ENCODE measurements at regions not wholly inside any gene's neighbourhood (a gene's known extent, or its start where the extent isn't known, plus 50 kb on each side); places are given as distances from the start of the nearest gene placed in this dataset.

DNA sequence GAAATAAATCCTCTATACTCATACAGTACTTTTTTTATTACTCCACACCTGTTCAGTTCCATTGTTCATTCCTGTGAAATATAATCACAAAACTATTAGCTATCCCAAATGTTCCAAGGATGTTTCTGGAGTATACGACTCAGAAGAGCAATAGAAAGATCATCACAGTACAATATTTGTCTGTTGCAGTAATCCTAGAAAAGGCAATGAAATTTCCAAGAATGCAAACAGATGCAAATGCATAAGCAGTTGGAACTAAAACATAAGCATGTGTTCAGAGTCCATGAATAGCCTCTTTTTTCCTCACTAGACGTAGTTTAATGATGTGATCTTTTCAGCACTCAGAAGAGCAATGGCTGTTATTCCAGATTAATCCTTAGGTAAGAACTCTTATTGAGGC lies 55.2 kb downstream of the RTL3 start:
- no peak for DNase-seq (ENCODE audit: low read depth in 1 of 2, low spot score in 1 of 2)
- no peaks in the 10 kb centered on the region for H3K9me3 ChIP-seq (ENCODE audit: low read depth)
- TF ChIP-seq, protein P1, sequence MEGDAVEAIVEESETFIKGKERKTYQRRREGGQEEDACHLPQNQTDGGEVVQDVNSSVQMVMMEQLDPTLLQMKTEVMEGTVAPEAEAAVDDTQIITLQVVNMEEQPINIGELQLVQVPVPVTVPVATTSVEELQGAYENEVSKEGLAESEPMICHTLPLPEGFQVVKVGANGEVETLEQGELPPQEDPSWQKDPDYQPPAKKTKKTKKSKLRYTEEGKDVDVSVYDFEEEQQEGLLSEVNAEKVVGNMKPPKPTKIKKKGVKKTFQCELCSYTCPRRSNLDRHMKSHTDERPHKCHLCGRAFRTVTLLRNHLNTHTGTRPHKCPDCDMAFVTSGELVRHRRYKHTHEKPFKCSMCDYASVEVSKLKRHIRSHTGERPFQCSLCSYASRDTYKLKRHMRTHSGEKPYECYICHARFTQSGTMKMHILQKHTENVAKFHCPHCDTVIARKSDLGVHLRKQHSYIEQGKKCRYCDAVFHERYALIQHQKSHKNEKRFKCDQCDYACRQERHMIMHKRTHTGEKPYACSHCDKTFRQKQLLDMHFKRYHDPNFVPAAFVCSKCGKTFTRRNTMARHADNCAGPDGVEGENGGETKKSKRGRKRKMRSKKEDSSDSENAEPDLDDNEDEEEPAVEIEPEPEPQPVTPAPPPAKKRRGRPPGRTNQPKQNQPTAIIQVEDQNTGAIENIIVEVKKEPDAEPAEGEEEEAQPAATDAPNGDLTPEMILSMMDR (IDR thresholded peaks at IDR 0.05; ENCODE audit: low read depth, low read length) = no peak
- H3K4me1 ChIP-seq (ENCODE audit: low read depth) = no peaks in the 10 kb centered on the region
- H3K36me3 ChIP-seq = no peaks in the 10 kb centered on the region
- no peak overlapping the region for H3K4me3 ChIP-seq
- H3K27me3 ChIP-seq = no peaks in the 10 kb centered on the region
- no peak overlapping the region for H3K27ac ChIP-seq

DNA sequence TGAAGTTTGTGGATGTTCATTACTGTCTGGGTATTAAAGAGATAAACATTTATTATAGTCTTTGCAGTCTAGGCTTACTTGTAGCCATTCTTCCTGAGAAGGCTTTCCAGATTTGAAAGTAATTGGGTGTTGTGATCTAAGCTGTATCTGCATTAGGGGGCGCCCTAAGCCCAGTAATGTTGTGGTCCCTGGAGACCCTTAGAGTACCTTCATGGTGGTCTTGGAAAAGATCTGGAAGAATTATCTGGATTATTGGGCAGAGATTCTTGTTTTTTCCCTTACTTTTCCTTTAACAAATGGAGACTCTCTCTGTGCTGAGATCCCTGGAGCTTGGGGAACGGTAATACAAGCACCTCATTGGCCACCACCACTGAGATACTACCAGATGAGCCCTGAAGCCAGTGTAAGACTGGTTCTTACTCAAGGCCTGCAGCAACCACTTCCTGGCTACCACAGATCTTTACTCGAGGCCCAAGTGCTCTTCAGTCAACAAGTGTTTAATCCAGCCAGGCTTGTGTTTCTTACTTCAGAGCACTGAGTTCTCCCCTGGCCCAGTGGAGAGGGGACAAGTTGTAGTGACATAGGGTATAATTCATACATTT lies 63.1 kb downstream of the RTL3 start:
- no peaks in the 10 kb centered on the region for H3K4me1 ChIP-seq (ENCODE audit: low read depth)
- no peaks in the 10 kb centered on the region for H3K27me3 ChIP-seq
- no peaks in the 10 kb centered on the region for H3K9me3 ChIP-seq (ENCODE audit: low read depth)
- DNase-seq (ENCODE audit: low read depth in 1 of 2, low spot score in 1 of 2) = peak; percentile 9 to 44
- H3K36me3 ChIP-seq = no peaks in the 10 kb centered on the region
- no peak overlapping the region for H3K27ac ChIP-seq
- no peak overlapping the region for H3K4me3 ChIP-seq
- TF ChIP-seq, protein P1 (IDR thresholded peaks at IDR 0.05; ENCODE audit: low read depth, low read length) = peak; percentile 37

- DNase-seq (ENCODE audit: low read depth in 1 of 2, low spot score in 1 of 2) = no peak
Observed at GRCh38 chrX:78593701-78594100, 65.4 kb downstream of the RTL3 start.

DNA sequence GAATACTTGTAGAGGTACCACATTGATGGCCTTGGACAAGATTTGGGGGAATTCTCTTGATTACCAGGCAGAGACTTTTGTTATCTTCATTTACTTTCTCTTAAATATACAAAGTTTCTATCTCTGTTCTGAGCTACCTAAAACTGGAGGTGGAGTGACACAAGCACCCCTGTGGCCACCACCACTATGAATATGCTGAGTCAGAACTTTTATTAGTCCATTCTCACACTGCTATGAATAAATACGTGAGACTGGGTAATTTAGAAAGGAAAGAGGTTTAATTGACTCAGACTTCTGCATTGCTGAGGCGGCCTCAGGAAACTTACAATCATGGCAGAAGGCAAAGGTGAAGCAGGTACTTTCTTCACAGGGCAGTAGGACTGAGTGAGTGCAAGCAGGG lies 67.1 kb downstream of the RTL3 start:
- TF ChIP-seq, protein P1 (IDR thresholded peaks at IDR 0.05; ENCODE audit: low read depth, low read length) = no peak

More at GRCh38 chrX:78593701-78594100, 65.4 kb downstream of the RTL3 start:
- TF ChIP-seq, protein P1 (IDR thresholded peaks at IDR 0.05; ENCODE audit: low read depth, low read length) = no peak
- Histone ChIP-seq H3K27me3 (no peaks in the 10 kb centered on the region), H3K36me3 (no peaks in the 10 kb centered on the region), H3K9me3 (ENCODE audit: low read depth) (no peaks in the 10 kb centered on the region), H3K4me3 (no peak overlapping the region), H3K4me1 (ENCODE audit: low read depth) (no peaks in the 10 kb centered on the region), H3K27ac (no peak overlapping the region)

GRCh38 chrX:78574306-78574705 lies 84.8 kb downstream of the RTL3 start:
- no peak overlapping the region for H3K4me3 ChIP-seq
- DNase-seq (ENCODE audit: low read depth in 1 of 2, low spot score in 1 of 2) = no peak
- H3K9me3 ChIP-seq (ENCODE audit: low read depth) = no peaks in the 10 kb centered on the region
- TF ChIP-seq, protein P1 (IDR thresholded peaks at IDR 0.05; ENCODE audit: low read depth, low read length) = no peak
- H3K4me1 ChIP-seq (ENCODE audit: low read depth) = no peaks in the 10 kb centered on the region
- H3K27ac ChIP-seq = no peak overlapping the region
- no peaks in the 10 kb centered on the region for H3K27me3 ChIP-seq
- no peaks in the 10 kb centered on the region for H3K36me3 ChIP-seq

More for the DNA sequence above, 67.1 kb downstream of the RTL3 start:
- Histone ChIP-seq H3K36me3 (no peaks in the 10 kb centered on the region), H3K9me3 (ENCODE audit: low read depth) (no peaks in the 10 kb centered on the region), H3K4me1 (ENCODE audit: low read depth) (no peaks in the 10 kb centered on the region), H3K27ac (no peak overlapping the region), H3K27me3 (no peaks in the 10 kb centered on the region), H3K4me3 (no peak overlapping the region)
- no peak for DNase-seq (ENCODE audit: low read depth in 1 of 2, low spot score in 1 of 2)
